AG04449 (cell line): ENCODE measurements at regions not wholly inside any gene's neighbourhood (a gene's known extent, or its start where the extent isn't known, plus 50 kb on each side); places are given as distances from the start of the nearest gene placed in this dataset.

ENCODE experiments used
- CTCF ChIA-PET: fragments of 350-600 bp; formaldehyde crosslinking; extraction: SDS; loops from one replicate; lab custom pipeline; 2021; ENCODE audit warnings: antibody characterized with exemption; lab: Yijun Ruan, JAX
- POLR2A ChIA-PET: fragments of 400-600, 350-600 bp; formaldehyde crosslinking; extraction: SDS; loops from one replicate; lab custom pipeline; 2020; ENCODE audit warnings: antibody characterized with exemption, inconsistent platforms; lab: Yijun Ruan, JAX
- DNase-seq: peaks from one replicate; pipeline ENCODE4 v3.0.0-alpha.2; 2010; ENCODE audit warnings: low read depth, low spot score
- H3K4me3 ChIP-seq: 2 replicates; pipeline ENCODE4 v1.5.1; 2011; ENCODE audit warnings: low read depth, mild to moderate bottlenecking, control low read depth, low read length
- CTCF ChIP-seq: IDR thresholded peaks from one replicate; pipeline ENCODE4 v1.5.1; 2011; ENCODE audit warnings: mild to moderate bottlenecking, moderate library complexity, low read length, control low read depth, inconsistent platforms; ENCODE audit not compliant: insufficient read depth; ENCODE audit errors: missing control alignments

DNA sequence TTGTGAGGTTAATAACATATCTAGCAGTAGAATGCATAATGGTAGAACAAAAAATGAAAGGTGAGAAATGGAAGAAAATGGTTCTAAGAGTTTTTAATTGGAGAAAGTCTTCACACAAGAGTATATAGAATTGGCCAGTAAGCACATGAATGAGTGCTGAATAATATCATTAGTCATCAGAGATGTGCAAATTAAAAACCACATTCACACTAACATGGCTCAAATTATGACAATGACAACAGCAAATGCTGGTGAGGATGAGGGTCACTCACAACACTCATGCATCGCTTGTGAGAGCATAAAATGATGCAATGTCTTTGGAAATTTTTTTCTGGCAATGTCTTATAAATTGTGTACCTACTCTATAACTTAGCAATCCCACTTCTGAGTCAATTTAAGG is 1355.4 kb upstream of the ACVR2A start:
- POLR2A ChIA-PET: no interaction called here
- DNase-seq: no peak
- CTCF ChIA-PET: no interaction called here
- no peak overlapping the region for H3K4me3 ChIP-seq
- no peak for TF ChIP-seq CTCF

DNA sequence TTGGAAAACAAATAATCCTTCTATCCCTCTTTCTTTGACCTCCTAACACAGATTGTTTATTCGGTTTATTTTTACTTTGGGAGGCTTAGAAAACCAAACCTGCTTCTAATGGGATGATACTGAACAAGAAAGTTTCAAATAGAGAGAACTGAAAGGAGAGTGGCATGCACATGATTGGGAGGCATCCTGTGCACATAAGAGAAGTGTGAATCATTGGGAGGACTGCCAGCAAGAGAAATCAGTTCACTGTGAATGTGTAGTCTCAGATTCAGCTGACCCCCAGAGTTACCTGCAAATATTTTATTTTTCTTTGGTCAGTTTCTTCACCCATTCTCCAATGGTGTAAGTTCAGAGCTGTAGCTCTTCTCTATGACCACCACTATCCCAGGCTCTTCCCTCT is 1363.2 kb upstream of the ACVR2A start:
- POLR2A ChIA-PET: no interaction called here
- CTCF ChIA-PET: no interaction called here
- H3K4me3 ChIP-seq: no peak overlapping the region
- TF ChIP-seq CTCF: no peak
- DNase-seq: no peak

GRCh38 chr2:146477383-146477782 is 1367.4 kb upstream of the ACVR2A start:
- no peak overlapping the region for H3K4me3 ChIP-seq
- TF ChIP-seq CTCF: no peak
- CTCF ChIA-PET: no interaction called here
- no peak for DNase-seq
- POLR2A ChIA-PET: no interaction called here

- POLR2A ChIA-PET: no interaction called here
- no peak for TF ChIP-seq CTCF
- H3K4me3 ChIP-seq: no peak overlapping the region
- DNase-seq: no peak
- CTCF ChIA-PET: no interaction called here
Observed at GRCh38 chr2:146468578-146468977, 1376.3 kb upstream of the ACVR2A start.

DNA sequence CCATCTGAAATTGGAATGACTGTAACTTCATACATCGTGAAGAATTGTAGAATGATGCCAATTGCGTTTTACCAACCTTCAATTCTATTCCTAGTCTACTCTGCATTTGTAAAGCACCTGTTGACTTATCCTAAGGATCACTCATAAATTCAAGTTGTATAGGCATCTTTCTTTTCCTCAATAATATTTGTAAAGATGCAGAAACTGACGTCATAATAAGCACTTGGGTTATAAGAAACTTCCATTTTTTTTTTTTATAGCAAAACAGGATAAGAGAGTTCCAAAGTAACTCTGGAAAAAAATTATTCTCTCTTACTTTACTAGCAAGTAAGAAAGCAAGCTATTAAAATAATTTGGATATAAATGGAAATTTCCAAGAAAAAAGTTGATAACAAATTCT is 1377.4 kb upstream of the ACVR2A start:
- POLR2A ChIA-PET: no interaction called here
- no peak for DNase-seq
- no peak overlapping the region for H3K4me3 ChIP-seq
- CTCF ChIA-PET: no interaction called here
- no peak for TF ChIP-seq CTCF

DNA sequence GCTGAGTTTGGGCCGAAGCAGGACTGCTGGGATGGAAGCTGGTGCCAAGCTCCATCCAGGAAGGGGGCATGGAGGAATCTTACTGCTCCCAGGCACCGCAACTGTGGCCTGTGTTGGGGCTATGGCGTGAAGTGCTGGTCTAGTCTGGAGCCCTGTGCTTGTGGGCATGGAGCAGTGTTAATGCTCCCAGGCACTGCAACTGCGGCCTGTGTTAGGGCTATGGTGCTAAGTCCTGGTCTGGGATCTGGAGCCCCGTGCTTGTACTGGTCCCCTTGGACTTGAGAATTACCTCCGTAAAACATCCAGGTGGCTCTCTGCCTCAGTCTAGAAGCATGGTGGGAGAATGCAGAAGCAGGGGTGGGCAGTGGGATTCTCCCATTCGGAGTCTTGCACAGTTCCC is 1379.4 kb upstream of the ACVR2A start:
- CTCF ChIA-PET: no interaction called here
- H3K4me3 ChIP-seq: no peak overlapping the region
- POLR2A ChIA-PET: no interaction called here
- no peak for TF ChIP-seq CTCF
- no peak for DNase-seq
